GM19452 (cell line): ENCODE measurements at regions not wholly inside any gene's neighbourhood (a gene's known extent, or its start where the extent isn't known, plus 50 kb on each side); places are given as distances from the start of the nearest gene placed in this dataset.
"Not testable (repeated sequence)": the region's sequence is repeated elsewhere in the genome, so short reads cannot be mapped to it uniquely, and the experiment has no call there.

ENCODE experiments used
- ATAC-seq: cut with Tn5 transposase; IDR thresholded peaks from one replicate; pipeline ENCODE4 v1.9.1; 2021; ENCODE audit not compliant: unreplicated experiment

GRCh38 chr1:4133297-4133938, 233.3 kb upstream of the C1orf174 start:
- ATAC-seq = no peak

GRCh38 chr1:4133939-4134321, 233.9 kb upstream of the C1orf174 start:
- no peak for ATAC-seq

DNA sequence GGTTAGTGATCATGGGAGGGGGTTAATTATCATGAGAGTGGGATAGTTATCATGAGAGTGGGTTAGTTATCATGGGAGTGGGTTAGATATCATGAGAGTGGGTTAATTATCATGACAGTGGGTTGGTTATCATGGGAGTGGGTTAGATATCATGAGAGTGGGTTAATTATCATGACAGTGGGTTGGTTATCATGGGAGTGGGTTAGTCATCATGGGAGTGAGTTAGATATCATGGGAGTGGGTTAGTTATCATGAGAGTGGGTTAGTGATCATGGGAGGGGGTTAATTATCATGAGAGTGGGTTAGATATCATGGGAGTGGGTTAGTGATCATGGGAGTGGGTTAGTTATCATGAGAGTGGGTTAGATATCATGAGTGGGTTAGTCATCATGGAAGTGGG, 235.8 kb upstream of the C1orf174 start:
- not testable (repeated sequence) for ATAC-seq

DNA sequence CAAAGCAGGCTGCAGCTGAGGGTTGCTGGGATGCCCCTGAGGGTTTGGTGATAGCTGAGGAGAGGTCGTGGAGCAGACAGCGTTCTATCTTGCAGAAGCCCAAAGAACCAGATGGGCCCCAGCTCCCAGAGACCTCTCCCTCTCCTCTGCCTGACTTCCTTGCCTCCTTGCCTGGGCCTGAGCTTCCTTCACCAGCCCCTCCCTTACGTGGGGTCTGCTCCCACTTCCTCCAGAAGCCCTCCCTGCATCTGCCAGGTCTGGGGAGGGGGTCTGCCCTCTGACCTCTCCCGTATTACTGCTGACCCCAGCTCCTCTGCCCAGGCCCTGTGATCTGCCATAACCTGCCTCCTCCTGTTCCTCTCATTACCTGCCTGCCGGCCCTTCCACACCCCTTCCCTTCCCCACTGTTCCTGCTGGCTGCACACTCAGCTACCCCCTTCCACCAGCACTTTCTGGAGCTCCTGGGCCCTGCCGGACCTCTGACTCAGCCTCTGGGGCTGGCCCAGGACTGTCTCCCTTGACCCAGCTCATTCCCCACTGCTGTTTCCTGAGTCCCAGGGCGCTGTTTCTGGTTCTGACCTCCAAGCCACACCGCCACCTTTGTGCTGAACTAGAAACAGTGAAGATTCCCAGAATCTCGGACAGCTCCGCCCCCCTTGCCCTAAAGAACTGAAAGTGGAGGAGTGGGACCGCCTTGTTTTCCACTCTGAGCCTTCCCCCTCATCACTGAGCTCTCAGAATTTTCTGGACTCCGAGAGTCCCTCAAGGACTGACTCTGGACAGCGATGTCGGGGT, 237.7 kb upstream of the C1orf174 start:
- ATAC-seq = no peak

- ATAC-seq = no peak
Observed at GRCh38 chr1:4139646-4140045, 239.6 kb upstream of the C1orf174 start.

DNA sequence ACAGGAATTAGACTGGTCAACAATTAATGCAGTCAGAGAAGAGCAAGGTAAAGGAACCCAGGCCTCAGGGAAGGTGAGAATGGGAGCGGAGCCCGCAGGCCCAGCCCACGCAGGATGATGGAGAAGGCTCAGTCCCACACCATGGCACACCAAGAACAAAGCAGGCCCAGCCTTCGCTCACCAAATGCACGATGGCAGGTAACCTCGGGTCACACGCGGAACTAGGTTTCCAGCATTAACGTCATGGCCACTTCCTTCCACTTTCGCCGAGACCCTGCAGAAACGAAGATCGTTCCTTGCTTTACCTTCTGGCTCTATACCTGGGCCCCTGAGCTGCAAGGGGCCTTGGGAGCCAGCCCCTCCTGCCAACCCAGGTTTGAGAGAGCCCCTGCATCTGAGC, 240.2 kb upstream of the C1orf174 start:
- no peak for ATAC-seq

- ATAC-seq = no peak
Observed at GRCh38 chr1:4140821-4141220, 240.7 kb upstream of the C1orf174 start.

- no peak for ATAC-seq
Observed at GRCh38 chr1:4144349-4144971, 244.4 kb upstream of the C1orf174 start.

DNA sequence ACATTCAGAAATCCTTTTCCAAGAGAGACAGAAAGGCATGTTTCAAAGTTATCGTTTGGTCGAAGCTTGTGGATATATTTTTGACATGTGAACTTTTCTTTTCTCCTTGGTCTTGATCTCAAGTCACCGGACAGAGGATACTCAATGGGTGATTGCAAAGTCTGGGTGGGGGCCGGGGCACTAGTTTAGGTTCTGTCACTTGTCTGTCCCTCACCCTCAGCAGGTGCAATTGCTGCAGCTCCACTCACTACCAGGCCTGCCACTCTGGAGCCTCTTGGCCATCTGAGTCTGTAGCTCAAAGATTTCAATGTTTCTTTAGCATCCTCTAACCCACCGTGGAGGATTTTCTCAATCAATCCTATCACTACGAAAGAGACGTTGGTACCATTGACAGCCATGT, 246.0 kb upstream of the C1orf174 start:
- no peak for ATAC-seq

DNA sequence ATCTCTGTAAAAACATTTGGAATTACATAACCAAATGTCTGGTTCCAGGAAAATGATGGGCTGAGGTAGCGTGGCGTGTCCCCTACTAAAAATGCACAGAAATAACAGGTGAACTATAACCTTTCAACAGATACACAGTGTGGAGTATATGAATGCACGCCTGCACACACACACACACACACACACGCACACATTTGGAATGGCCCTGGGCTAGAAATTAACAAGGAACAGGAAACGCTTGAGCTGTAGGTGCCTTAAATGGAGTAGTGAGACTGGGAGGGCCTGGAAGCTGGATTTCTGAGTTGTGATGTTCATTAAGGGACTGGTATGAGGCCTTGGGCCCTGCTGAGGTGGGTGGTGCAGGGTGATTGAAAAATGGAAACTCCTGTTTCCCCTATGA, 246.5 kb upstream of the C1orf174 start:
- no peak for ATAC-seq

DNA sequence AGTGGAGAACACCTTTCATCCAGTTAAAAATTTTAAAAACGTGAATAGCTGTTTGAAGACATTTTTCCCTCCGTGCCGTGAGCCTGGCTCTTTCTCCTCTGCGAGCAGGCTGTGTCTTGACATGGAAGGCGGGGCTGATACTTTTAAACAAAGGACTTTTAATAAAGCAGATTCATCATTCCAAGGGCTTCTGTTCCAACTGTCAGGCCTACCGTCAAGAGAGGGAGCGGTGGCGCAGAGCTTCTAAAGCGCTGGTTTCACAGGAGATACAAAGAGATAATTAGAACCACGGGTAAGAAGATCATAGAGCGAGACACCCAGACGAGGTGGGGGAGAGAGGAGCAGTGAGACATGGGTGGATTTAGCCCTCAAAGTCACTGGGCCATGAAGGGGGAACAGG, 247.4 kb upstream of the C1orf174 start:
- ATAC-seq = no peak

GRCh38 chr1:4149281-4149680, 249.2 kb upstream of the C1orf174 start:
- no peak for ATAC-seq

DNA sequence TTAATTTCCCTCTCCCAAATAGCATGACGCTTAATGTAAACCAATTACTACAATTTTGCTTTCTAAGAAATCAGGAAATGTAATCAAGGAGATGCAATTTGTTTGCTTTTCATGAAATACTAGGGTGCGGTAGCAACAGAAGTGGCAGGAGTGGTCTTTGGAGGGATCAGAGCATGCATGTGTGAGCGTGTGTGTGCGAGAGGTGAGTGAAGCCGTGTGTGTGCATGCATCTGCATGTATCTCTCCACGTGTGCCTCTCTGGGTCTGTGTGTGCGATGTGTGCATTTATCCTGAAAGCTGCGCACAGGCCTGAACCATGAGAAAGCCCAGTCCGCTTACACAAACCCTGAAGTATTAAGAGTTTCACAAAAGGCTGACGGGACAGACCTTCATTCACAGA, 249.8 kb upstream of the C1orf174 start:
- ATAC-seq = no peak

DNA sequence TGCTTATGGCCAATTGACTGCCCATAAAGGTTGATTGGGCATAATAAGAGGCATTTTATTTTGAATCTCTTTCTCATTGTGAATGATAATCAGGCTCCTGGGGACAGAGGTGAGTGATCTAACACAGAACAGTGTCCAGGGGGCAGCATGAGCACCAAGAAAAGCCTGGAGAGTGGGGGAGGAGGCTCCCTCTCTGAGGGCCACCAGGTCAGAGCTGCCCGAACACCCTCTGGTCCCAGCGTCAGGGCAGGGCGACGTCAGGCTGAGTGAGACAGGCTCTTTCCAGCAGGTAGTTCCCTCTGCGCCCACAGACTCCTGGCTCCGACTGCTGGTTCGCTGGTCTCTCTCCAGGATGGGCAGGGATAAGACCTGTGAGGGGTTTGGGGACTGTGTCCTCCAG, 250.2 kb upstream of the C1orf174 start:
- ATAC-seq = no peak

DNA sequence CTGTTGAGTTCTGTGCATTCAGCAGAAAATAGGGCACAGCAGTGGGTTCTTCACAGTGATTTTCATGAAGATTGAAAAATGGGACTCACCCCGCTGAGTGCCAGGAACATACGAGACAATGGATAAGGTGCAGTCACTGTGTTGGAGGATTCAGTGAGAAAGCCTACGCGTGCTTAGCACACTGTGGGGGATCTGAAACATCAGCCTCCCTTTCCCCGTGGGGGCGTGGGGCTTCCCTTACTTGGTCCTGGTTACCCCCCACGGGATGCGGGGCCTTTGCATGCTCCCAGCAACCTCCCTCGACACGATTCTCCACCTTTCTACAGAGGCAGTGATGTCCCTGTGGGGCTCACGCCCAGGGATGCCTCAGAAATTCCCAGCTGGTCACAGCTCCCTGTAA, 252.2 kb upstream of the C1orf174 start:
- no peak for ATAC-seq

- ATAC-seq = no peak
Observed at GRCh38 chr1:4153571-4153970, 253.5 kb upstream of the C1orf174 start.

DNA sequence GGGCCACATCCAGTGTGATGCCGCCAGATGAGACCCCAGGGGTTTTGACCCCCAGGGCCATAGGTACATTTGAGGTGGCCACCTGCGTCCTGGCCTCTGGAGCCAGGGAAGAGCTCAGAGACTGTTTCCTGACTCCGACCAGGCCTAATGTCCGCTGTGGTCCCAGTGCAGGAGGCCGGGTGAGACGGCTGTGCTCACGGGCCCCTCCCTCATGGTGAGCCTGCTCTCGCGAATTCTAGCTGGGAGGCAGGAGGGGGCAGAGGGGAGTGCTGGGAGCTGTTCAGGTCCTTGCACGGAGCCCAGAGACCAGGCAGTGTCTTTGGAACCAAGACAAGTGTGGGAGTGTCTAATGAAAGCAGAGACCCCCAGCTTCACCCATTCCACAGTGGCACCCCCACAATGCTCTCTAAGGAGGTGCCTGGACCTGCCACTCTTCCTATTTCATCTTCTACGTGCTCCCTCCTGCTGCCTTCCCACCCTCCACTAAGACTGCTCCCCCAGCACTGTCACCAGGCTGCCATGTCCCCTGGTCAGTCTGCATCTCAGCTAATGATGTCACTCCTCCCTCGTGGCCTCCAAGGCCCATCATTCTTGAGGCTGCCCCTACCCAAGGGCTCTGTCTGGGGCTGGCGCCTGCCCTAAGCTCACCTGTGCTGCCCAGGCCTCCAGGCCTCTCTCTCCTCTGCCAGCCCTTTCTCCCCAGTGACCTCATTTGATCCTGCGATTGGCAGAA, 256.3 kb upstream of the C1orf174 start:
- no peak for ATAC-seq

GRCh38 chr1:4160181-4160580, 260.1 kb upstream of the C1orf174 start:
- no peak for ATAC-seq

DNA sequence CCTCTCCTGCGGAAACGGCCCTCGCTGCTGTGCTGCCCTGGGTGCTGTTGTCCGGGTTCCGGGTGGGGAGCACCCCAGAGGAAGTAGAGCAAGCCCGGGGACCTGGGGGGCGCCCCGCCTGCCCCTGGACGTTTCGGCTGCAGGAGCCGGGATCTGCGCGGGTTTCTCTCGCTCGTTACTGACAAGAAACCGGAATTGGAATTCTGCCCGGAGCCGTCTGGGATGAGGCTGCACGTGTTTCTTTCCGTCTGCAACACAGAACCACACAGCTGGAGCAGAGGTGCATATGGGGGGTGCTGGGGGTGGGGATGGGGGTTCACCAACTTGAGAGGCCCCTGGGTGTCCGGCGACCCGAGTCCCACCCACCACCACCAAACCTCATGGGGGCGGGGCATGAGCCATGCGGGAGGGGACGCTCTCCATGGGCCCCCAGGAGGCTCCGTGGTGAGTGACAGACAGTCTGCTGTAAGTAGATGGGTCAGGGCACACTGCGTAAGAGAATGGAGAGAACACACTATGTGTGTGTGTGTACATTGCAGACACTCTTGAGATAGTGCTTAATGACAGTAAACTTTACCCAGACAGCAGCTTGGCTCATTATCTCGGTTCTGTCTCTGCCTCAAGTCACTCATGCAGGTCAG, 261.4 kb upstream of the C1orf174 start:
- ATAC-seq = no peak

- no peak for ATAC-seq
Observed at GRCh38 chr1:4164965-4165364, 264.9 kb upstream of the C1orf174 start.

- no peak for ATAC-seq
Observed at GRCh38 chr1:4165686-4166300, 265.7 kb upstream of the C1orf174 start.
